Spleen (tissue), 11 donors: ENCODE measurements at regions not wholly inside any gene's neighbourhood (a gene's known extent, or its start where the extent isn't known, plus 50 kb on each side); places are given as distances from the start of the nearest gene placed in this dataset.

Experiments used
- DNase-seq: peaks from one replicate; pipeline ENCODE4 v3.0.0-alpha.2; 2020
- H3K27ac ChIP-seq, 8 donors: fragments of 200-600 bp; sonication (generic) in 7 of 8; 1 replicate in 4 of 8; 2 replicates in 4 of 8; pipeline versions ENCODE4 v1.5.0 to v1.8.0; 2016 to 2021; ENCODE audit warnings: inconsistent platforms in 4 of 8, mild to moderate bottlenecking in 4 of 8, moderate library complexity in 1 of 8
- H3K27me3 ChIP-seq, 7 donors: fragments of 200-600 bp; sonication (generic) in 6 of 7; replicated peaks in 1 of 7; 1 replicate in 4 of 7; 2 replicates in 3 of 7; pipeline versions ENCODE4 v1.5.0 to v1.8.0; 2016 to 2021; ENCODE audit warnings: inconsistent platforms in 3 of 7, mild to moderate bottlenecking in 1 of 7
- H3K36me3 ChIP-seq, 6 donors: fragments of 200-600 bp; sonication (generic) in 5 of 6; 1 replicate in 4 of 6; 2 replicates in 2 of 6; pipeline versions ENCODE4 v1.5.0 to v1.8.0; 2016 to 2021; ENCODE audit warnings: inconsistent platforms in 2 of 6
- H3K4me1 ChIP-seq, 6 donors: fragments of 200-600 bp; sonication (generic) in 5 of 6; 1 replicate in 3 of 6; 2 replicates in 3 of 6; pipeline versions ENCODE4 v1.5.0 to v1.8.0; 2016 to 2021; ENCODE audit warnings: inconsistent platforms in 3 of 6
- H3K4me3 ChIP-seq, 8 donors: fragments of 200-600 bp; sonication (generic) in 7 of 8; 1 replicate in 4 of 8; 2 replicates in 4 of 8; pipeline versions ENCODE4 v1.5.0 to v1.8.0; 2016 to 2021; ENCODE audit warnings: inconsistent platforms in 4 of 8, mild to moderate bottlenecking in 4 of 8, moderate library complexity in 2 of 8
- H3K9me3 ChIP-seq, 8 donors: fragments of 200-600 bp; sonication (generic) in 7 of 8; 1 replicate in 4 of 8; 2 replicates in 4 of 8; pipeline versions ENCODE4 v1.5.0 to v1.8.0; 2016 to 2021; ENCODE audit warnings: inconsistent platforms in 4 of 8
- CTCF ChIP-seq, 11 experiments: fragments of 200-600 bp in 7 of 11; fragments of 450-650 bp in 4 of 11; sonication (generic) in 4 of 11; IDR thresholded peaks in 8 of 11; conservative IDR thresholded peaks in 3 of 11; 1 replicate in 7 of 11; 2 replicates in 4 of 11; pipeline versions ENCODE4 v1.4.0 to v1.8.0; 2016 to 2021; ENCODE audit warnings: antibody characterized with exemption in 11 of 11, inconsistent platforms in 4 of 11, mild to moderate bottlenecking in 1 of 11
- POLR2A ChIP-seq, 3 donors: fragments of 450-650 bp; IDR thresholded peaks; one replicate each; pipeline ENCODE4 v1.5.1; 2017; ENCODE audit warnings: antibody characterized with exemption in 3 of 3, mild to moderate bottlenecking in 1 of 3
- POLR2AphosphoS5 ChIP-seq, 3 donors: sonication (generic); formaldehyde crosslinking; IDR thresholded peaks; one replicate each; pipeline ENCODE4 v1.5.1; 2017; ENCODE audit warnings: antibody characterized with exemption in 3 of 3
- WGBS, 5 donors: extraction: QIAGEN DNeasy Blood & Tissue Kit in 3 of 5; methylation state at CpG; one replicate each; pipeline versions ENCODE4 v1.1.5 to v1.1.7; 2013 to 2018; 5-methylcytosine and 5-hydroxymethylcytosine counted together
- intact Hi-C: fragments of 100-400 bp; cut with DNase I; formaldehyde crosslinking; loops from one replicate; pipeline ENCODE4 v1.15.0; 2023; ENCODE audit warnings: low total_unique reads
- donor health status: healthy with polysubstance abuse.
- donor health status: DM: no; HTN: no; CAD: no; lungs with moderate emphysema.
- donor health status: DM: no; HTN: no; CAD: no.
- donor health status: Bipolar disorder and iron deficiency.
- donor health status: healthy.
- donor health status: DM: no; HTN: no; CAD: no.
- donor health status: DM: yes; HTN: yes; CAD: no.

GRCh38 chr12:116336542-116337065, 59.1 kb upstream of the MED13L start:
- no peaks in the 10 kb centered on the region for H3K9me3 ChIP-seq
- H3K4me3 ChIP-seq: peak overlapping the region in 1 of 8 donors; percentile 6
- peaks cover 0 to 79% (median 17%) of the 10 kb centered on the region in 6 donors for H3K4me1 ChIP-seq
- TF ChIP-seq POLR2A (IDR thresholded peaks at IDR 0.05): no peak
- peak in 1 of 3 donors; percentile 60 for TF ChIP-seq POLR2AphosphoS5 (IDR thresholded peaks at IDR 0.05)
- no peak for TF ChIP-seq CTCF (IDR thresholded peaks at IDR 0.05 in 8 of 11, conservative IDR thresholded peaks at IDR 0.05 in 3 of 11)
- no peaks in the 10 kb centered on the region for H3K36me3 ChIP-seq
- 45 to 60% (median 52%) methylated on average over 11 of the region's 11 CpGs for WGBS, 5 donors
- peak overlapping the region in 5 of 8 donors; percentile 38 to 61 (median 57) for H3K27ac ChIP-seq
- peak; percentile 78 for DNase-seq
- intact Hi-C loops: no loop called here
- no peaks in the 10 kb centered on the region for H3K27me3 ChIP-seq

- TF ChIP-seq POLR2A (IDR thresholded peaks at IDR 0.05): no peak
- TF ChIP-seq POLR2AphosphoS5 (IDR thresholded peaks at IDR 0.05): no peak
- TF ChIP-seq CTCF (IDR thresholded peaks at IDR 0.05 in 8 of 11, conservative IDR thresholded peaks at IDR 0.05 in 3 of 11): no peak
- H3K27ac ChIP-seq: peak overlapping the region in 3 of 8 donors; percentile 56 to 61 (median 61)
- H3K27me3 ChIP-seq: no peaks in the 10 kb centered on the region
Measured at GRCh38 chr12:116337312-116337711, 59.8 kb upstream of the MED13L start.

GRCh38 chr12:116338064-116338846, 60.8 kb upstream of the MED13L start:
- no peak overlapping the region for H3K27ac ChIP-seq
- H3K4me3 ChIP-seq: no peak overlapping the region
- TF ChIP-seq POLR2AphosphoS5 (IDR thresholded peaks at IDR 0.05): no peak
- no peak for TF ChIP-seq CTCF (IDR thresholded peaks at IDR 0.05 in 8 of 11, conservative IDR thresholded peaks at IDR 0.05 in 3 of 11)
- TF ChIP-seq POLR2A (IDR thresholded peaks at IDR 0.05): no peak
- no peaks in the 10 kb centered on the region for H3K27me3 ChIP-seq
- 86 to 92% (median 88%) methylated on average over 11 of the region's 11 CpGs for WGBS, 5 donors
- H3K4me1 ChIP-seq: peaks cover 0 to 77% (median 17%) of the 10 kb centered on the region in 6 donors
- H3K36me3 ChIP-seq: no peaks in the 10 kb centered on the region
- intact Hi-C loops: no loop called here
- H3K9me3 ChIP-seq: peaks cover 0 to 7% (median 0%) of the 10 kb centered on the region in 8 donors
- no peak for DNase-seq

More at GRCh38 chr12:116337312-116337711, 59.8 kb upstream of the MED13L start:
- intact Hi-C loops: no loop called here
- H3K36me3 ChIP-seq: no peaks in the 10 kb centered on the region
- WGBS, 5 donors: 78 to 88% (median 81%) methylated on average over 9 of the region's 9 CpGs
- DNase-seq: no peak
- H3K9me3 ChIP-seq: peaks cover 0 to 3% (median 0%) of the 10 kb centered on the region in 8 donors
- H3K4me1 ChIP-seq: peaks cover 0 to 79% (median 17%) of the 10 kb centered on the region in 6 donors
- no peak overlapping the region for H3K4me3 ChIP-seq

GRCh38 chr12:116339062-116339461, 61.6 kb upstream of the MED13L start:
- H3K4me3 ChIP-seq: no peak overlapping the region
- 80 to 93% (median 81%) methylated on average over 3 of the region's 3 CpGs for WGBS, 5 donors
- no peaks in the 10 kb centered on the region for H3K36me3 ChIP-seq
- H3K4me1 ChIP-seq: peaks cover 0 to 69% (median 14%) of the 10 kb centered on the region in 6 donors
- intact Hi-C loops: no loop called here
- no peaks in the 10 kb centered on the region for H3K27me3 ChIP-seq
- no peak for DNase-seq
- H3K9me3 ChIP-seq: peaks cover 0 to 9% (median 0%) of the 10 kb centered on the region in 8 donors
- no peak overlapping the region for H3K27ac ChIP-seq
- TF ChIP-seq CTCF (IDR thresholded peaks at IDR 0.05 in 8 of 11, conservative IDR thresholded peaks at IDR 0.05 in 3 of 11) (no peak), POLR2A (IDR thresholded peaks at IDR 0.05) (no peak), POLR2AphosphoS5 (IDR thresholded peaks at IDR 0.05) (no peak)
